ENCODE measurements at regions not wholly inside any gene's neighbourhood (a gene's known extent, or its start where the extent isn't known, plus 50 kb on each side); places are given as distances from the start of the nearest gene placed in this dataset.

DNA sequence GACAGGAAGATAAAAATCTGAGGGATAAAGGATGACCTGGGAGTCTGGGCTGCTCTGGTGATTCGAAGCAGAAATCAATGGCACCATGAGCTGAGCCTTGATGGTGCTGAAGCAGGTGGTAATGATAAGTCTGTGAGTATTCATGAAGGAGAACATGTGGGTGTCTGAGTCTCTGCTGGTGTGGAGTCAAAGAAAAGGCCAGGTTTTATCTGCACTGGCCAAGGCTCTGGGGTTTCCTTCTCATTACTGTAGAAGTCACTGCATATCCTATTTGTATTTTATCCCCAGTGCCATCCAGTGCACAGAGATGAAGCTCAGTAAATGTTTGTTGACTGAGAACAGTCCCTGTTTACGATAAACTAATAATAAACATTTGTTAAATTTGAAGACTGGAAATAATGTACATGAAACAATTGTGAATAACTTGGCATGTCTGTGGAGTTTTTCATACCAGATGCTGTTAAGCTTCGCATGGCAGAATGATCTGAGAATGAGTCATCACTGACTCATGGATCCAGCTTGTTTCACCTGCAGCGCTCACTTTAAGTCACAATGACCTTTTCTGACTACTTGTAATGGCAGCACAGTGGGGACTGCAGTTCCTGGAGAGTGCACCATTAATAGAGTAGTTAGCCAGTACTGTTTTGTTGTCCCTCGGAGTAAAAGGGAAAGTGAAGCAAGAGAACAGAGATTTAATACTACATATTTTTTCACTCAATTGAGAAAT, 538.5 kb downstream of the HTR7 start:
- H3K4me1 ChIP-seq, result no peaks in the 10 kb centered on the region
- H3K27ac ChIP-seq, result no peak overlapping the region
- no peak for ATAC-seq
- H3K27me3 ChIP-seq, result no peaks in the 10 kb centered on the region
- H3K36me3 ChIP-seq (replicated peaks in 1 of 2; ENCODE audit: insufficient read depth in 1 of 2, low read depth in 2 of 2), result no peaks in the 10 kb centered on the region
- DNase-seq, result peak in 2 of 4 donors; percentile 13 to 32
- WGBS, 2 donors, result 40 to 42% methylated on average over 5 of the region's 5 CpGs
- no peak overlapping the region for H3K4me3 ChIP-seq
- no peaks in the 10 kb centered on the region for H3K9me3 ChIP-seq
- TF ChIP-seq, protein P1, sequence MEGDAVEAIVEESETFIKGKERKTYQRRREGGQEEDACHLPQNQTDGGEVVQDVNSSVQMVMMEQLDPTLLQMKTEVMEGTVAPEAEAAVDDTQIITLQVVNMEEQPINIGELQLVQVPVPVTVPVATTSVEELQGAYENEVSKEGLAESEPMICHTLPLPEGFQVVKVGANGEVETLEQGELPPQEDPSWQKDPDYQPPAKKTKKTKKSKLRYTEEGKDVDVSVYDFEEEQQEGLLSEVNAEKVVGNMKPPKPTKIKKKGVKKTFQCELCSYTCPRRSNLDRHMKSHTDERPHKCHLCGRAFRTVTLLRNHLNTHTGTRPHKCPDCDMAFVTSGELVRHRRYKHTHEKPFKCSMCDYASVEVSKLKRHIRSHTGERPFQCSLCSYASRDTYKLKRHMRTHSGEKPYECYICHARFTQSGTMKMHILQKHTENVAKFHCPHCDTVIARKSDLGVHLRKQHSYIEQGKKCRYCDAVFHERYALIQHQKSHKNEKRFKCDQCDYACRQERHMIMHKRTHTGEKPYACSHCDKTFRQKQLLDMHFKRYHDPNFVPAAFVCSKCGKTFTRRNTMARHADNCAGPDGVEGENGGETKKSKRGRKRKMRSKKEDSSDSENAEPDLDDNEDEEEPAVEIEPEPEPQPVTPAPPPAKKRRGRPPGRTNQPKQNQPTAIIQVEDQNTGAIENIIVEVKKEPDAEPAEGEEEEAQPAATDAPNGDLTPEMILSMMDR (IDR thresholded peaks at IDR 0.05), result no peak
- TF ChIP-seq POLR2A (IDR thresholded peaks at IDR 0.05), result no peak
- intact Hi-C loops (cut with DNase I), result no loop called here

DNA sequence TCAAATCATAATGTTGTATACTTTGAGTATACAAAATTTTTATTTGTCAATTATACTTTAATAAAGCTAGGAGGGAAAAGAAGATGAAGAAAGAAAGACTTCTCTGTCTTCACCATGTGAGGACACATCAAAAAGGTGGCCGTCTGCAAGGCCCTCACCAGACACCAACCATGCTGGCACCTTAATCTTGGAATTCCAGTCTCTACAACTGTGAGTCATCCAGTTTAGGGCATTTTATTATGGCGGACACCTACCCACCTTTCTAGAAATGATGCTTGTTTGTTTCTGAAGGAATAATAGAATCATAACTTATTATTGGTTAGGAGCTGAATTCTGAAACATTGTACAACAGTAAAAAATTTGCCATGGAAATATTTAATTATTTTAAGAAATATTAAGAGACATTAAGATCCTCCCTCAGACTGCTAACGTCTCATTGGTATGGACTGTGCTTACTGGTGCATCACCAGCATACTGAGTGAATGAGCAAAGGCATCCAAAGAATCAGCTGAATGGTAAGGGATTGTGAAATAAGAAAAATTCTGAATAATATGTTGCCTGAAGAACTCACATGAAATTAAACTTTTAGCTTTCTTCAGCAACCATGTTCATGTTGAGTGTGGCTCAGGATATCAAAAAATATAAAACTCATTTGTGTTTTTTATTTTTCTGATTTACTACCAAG, 536.6 kb downstream of the HTR7 start:
- no peak for TF ChIP-seq POLR2A (IDR thresholded peaks at IDR 0.05)
- TF ChIP-seq, protein P1 (IDR thresholded peaks at IDR 0.05), result no peak
- WGBS, 2 donors, result 58 to 62% methylated on average over 3 of the region's 3 CpGs
- Histone ChIP-seq H3K27ac (no peak overlapping the region), H3K4me1 (no peaks in the 10 kb centered on the region), H3K36me3 (replicated peaks in 1 of 2; ENCODE audit: insufficient read depth in 1 of 2, low read depth in 2 of 2) (no peaks in the 10 kb centered on the region), H3K9me3 (no peaks in the 10 kb centered on the region), H3K27me3 (no peaks in the 10 kb centered on the region), H3K4me3 (no peak overlapping the region)
- no peak for ATAC-seq
- intact Hi-C loops (cut with DNase I), result no loop called here
- DNase-seq, result no peak

DNA sequence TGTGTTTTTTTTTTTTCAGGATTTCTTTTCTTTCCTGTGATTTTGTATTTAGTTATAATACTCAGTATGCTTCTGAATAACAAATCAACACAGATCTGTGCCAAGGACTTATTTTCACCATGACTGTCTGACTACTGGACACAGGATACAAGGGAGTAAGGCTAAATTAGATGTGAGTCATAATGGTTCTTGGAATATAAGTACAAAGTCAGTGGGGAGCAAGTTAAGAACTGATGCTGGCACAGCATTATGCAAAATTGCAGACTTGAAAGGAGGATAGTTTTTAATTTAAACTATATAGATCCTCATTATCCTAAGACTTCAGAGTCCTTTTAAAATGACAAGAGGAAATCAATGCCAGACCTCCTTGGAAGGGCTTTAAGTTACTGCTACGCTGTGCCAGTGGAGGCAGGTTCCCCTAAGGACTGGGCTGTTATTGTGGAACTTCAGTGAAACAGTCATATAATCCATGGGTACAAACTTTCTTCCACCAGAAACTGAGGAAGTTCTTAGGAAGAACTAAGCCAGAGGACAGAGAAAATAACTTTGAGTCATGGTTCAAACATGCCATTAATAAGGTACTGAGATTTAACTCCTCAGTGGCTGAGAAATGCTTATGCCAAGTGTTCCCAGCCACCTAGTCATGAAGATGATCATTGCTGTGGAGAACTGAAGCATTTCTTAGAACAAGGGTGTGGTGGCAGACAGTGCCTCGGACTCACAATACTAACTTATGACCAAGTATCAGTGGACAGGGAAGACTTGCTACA, 531.2 kb downstream of the HTR7 start:
- DNase-seq (no peak), ATAC-seq (no peak)
- Histone ChIP-seq H3K27ac (no peak overlapping the region), H3K4me1 (no peaks in the 10 kb centered on the region), H3K36me3 (replicated peaks in 1 of 2; ENCODE audit: insufficient read depth in 1 of 2, low read depth in 2 of 2) (no peaks in the 10 kb centered on the region), H3K4me3 (no peak overlapping the region), H3K9me3 (no peaks in the 10 kb centered on the region), H3K27me3 (no peaks in the 10 kb centered on the region)
- no peak for TF ChIP-seq POLR2A (IDR thresholded peaks at IDR 0.05)
- TF ChIP-seq, protein P1 (IDR thresholded peaks at IDR 0.05), result no peak
- intact Hi-C loops (cut with DNase I), result no loop called here
- WGBS, 2 donors, result 41 to 65% methylated on average over 2 of the region's 2 CpGs

DNA sequence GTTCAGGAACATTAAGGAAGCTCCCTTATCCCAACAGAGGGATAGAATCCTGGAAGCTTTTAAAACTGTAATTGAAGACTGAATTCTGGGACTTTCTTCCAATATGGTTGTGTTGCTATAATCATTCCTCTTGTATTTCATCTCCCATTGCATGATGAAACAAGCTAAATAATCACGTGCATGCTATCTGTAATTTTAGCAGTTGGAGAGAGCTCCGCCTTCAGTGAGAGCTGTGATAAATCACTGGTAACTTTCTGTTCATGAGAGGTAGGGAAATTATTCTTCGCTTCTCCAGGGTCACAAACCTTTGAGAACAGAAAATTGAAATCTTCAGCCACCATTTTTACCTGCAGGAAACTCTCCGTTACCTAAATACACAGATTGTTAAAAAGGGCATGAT, 530.2 kb downstream of the HTR7 start:
- Histone ChIP-seq H3K4me3 (no peak overlapping the region), H3K27ac (no peak overlapping the region), H3K36me3 (replicated peaks in 1 of 2; ENCODE audit: insufficient read depth in 1 of 2, low read depth in 2 of 2) (no peaks in the 10 kb centered on the region), H3K4me1 (no peaks in the 10 kb centered on the region), H3K27me3 (no peaks in the 10 kb centered on the region), H3K9me3 (no peaks in the 10 kb centered on the region)
- no peak for ATAC-seq
- DNase-seq, result no peak
- TF ChIP-seq POLR2A (IDR thresholded peaks at IDR 0.05), result no peak
- TF ChIP-seq, protein P1 (IDR thresholded peaks at IDR 0.05), result no peak
- 51 to 54% methylated on average over 4 of the region's 4 CpGs for WGBS, 2 donors
- intact Hi-C loops (cut with DNase I), result no loop called here

All from body of pancreas (tissue), 4 donors.